ENCODE measurements at regions not wholly inside any gene's neighbourhood (a gene's known extent, or its start where the extent isn't known, plus 50 kb on each side); places are given as distances from the start of the nearest gene placed in this dataset.

DNA sequence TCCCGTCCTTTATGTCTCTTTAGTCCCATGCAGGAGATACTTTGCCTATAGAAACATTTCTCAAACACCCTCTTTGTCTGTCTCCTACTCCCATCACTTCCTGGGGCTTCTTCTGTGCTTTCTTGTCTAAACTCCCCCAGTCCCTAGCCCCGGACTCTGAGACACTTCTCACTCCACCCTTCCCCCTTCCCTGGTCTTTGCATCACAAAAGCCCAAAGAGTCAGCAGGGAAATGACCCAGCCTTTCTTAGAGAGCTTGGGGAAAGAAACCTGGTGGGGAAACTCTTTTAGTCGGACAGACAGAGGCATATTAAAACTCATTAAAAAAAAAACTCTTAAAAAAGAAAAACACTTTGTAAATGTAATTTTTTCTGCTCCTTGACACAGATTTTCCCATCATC is 211.2 kb downstream of the TJP1 start:
- no peak for DNase-seq (ENCODE audit: low read depth in 2 of 2)

DNA sequence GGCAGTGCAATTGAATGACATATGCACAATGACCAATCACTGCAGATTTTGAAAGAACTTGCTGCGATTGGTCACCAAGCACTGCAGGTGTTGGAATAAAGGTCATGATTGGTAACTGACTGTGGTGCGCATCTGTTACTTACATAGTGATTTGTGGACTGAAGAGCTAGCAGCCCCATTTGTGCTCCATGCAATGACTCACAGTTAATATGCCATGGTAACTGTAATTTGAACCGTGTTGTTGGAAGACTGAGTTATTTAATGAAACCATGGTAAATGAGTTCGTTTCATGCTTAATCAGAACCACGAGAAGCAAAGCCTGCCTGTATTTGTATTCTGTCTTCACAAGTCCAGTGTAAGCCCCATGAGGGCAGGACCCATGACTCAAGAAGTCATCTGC is 220.5 kb downstream of the TJP1 start:
- DNase-seq (ENCODE audit: low read depth in 2 of 2), result no peak

DNA sequence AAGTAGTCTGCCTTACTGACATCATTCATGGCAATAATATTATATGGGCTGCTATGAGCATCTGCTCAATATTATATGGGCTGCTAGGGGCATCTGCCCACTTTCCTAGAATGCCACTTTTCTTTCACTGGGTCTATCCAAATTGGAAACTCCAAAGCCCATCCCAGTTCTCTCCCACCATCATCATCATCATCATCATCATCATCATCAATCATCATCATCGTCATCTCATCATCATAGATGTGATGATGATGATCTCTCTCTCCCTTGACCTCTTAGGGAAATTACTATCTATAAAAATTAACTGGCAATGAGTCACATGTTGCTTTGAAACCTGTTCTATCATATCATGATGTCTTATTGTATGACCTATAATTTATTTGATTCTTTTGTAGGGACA is 222.0 kb downstream of the TJP1 start:
- no peak for DNase-seq (ENCODE audit: low read depth in 2 of 2)

DNA sequence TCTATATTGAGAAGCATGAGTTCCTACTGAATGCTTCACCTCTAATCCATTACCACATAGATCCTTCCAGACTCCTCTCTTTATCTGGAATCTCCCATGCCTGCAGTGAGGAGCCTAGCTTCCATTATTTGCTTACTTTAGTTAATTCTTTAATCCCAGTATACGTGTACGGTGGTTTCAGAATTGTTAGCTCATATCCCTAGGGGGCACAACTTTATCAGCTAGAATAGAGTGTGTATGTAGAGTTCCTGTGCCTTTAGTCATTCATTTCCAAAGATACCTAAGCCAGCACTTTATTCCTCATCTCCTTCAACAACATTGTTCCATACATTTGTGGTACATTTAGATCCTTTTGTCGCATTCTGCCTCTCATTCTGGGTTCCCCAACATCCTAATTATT is 226.0 kb downstream of the TJP1 start:
- no peak for DNase-seq (ENCODE audit: low read depth in 2 of 2)

DNA sequence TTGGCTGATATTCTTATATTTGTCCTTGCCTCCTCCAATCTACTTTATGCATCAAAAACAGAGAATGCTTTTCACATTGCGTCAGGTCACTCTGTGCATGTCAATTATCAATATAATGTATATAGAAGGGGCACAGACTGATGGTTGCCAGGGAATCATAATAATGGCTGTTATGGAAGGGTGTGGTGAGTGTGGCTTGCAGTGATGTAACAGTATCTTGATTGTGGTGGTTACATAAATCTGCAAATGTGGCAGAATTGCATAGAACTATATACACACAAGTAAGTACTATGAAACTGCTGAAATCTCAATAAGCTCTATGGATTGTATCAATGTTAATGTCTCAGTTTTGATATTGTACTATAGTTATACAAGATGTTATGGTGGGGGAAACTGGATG is 228.6 kb downstream of the TJP1 start:
- no peak for DNase-seq (ENCODE audit: low read depth in 2 of 2)

DNA sequence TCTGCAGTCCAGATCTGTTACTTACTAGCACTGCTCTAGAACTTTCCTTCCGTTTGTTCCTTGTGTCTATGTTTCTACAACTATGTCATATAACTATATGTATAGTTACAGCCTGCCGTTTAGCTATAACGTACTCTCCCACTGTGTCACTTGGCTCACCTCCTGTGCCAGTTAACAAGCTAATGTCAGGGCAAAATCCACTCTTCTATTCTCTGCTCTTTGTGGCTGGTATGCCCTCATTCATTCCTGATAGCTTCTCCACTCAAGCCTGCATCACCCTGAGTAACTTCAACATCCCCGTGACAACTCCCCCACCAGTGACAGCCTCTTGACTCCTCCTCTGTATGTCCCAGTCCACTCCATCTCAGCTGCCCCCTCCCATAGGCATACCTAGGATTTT is 229.2 kb downstream of the TJP1 start:
- DNase-seq (ENCODE audit: low read depth in 2 of 2), result no peak

DNA sequence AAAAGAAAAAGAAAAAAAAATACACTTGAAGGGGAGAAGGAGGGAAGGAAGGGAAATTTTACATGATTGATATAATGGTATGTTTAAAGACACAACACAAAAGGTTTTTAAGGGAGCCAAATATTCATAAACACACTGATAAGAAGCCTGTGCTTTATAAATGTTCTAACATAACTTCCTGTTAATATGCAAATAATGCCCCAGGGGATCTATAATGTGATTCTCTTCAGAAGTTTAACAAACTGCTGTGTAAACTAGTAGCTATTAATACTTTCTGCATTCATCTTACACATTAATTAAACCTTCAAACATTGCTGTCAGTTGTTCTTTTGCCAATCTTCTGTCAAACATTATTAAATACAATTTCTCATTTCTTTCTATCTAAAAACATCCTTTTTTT is 231.6 kb downstream of the TJP1 start:
- no peak for DNase-seq (ENCODE audit: low read depth in 2 of 2)

DNA sequence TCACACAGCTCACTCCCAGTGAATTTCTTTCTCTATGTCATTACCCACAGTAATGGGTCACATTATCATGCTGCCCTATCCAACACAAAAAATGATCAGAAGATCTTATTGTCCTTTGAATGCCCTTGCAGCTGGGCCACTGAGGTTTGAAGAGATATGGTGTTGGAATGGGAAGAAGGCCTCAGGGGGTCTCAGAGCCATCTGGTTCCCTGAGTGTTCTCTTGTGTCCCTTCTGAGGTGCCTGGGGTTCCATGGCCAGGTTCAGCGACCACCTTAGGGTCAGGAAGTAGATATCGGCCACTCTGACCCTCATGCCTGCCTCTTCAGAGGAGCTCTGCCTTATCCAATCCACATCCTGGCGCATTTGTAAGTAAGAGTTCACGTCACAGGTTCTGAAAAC is 232.3 kb downstream of the TJP1 start:
- no peak for DNase-seq (ENCODE audit: low read depth in 2 of 2)

DNA sequence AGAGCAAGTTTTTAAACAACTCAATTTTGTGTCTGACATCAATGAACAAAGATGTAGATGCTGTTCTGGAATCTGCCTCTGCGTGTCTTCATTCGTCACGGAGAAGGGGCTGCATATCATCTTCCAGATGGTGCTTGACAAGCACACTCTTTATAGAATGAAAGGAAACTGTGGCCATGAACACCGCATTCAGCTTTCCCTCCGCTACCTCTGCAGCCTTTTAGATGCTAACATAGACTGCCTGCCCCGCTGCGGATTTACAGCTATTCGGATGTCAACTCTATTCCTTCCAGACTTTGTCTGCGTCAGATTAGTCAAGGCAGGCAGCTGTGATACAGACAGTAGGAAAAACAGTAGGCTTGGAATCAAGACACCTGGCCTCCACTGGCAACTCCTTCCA is 232.9 kb downstream of the TJP1 start:
- no peak for DNase-seq (ENCODE audit: low read depth in 2 of 2)

DNA sequence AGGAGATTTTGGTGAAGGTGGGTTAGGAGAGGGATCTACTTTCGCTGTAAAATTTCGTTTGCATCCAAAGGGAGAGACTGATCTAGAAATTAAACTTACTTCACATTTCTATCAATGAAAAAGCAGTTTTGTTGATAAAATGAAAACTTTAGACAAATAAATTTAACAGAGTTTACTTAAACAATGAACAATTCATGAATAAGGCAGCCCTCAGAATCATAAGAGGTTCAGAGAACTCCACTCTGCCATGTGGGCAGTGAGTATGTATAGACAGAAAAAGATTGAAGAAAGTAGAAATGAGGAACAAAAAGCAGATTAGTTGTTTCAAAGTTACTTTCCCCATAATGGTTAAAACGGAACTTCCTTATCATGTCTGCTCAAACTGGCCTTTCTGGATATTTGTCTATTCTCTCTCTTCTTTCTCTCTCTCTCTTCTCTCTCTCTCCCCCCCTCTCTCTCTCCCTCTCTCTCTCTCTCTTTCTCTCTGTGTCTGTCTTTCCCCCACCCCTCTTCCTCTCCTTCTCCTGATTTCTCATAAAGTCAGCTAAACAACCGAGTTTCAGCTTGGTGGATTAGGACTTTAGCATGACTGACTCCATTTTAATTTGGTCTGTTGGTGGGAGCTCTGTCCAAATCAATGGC is 248.9 kb downstream of the TJP1 start:
- no peak for DNase-seq (ENCODE audit: low read depth in 2 of 2)

DNA sequence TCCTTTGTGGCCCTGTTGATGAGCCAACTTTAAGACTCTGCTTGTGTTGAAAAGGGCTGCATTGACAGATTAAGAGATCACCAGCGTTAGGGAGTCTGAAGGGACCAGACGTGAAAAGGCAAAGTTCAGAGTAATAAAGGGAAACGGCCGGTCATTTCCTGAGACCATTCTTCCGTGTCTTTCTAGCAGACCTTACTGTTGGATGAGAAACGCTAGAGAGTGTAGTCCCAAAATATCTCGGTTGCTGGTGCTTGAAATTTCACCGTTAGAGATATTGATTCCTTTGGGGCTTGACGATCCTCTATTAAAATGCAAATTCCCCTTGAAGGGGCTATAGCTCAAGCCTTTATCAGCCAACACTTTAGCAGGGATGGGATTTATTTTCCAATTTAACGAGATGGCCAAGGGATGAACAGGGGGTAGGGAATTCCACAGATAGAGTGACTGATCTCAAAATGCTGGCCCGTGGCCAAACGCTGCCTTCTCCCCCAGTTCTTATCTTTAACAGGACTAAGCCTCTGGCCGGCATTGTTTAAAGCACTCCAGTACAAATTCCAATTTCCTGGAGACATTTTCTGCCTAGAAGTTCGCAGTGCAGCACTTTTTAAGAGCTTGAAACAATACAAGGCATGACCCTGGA is 250.4 kb downstream of the TJP1 start:
- peak in 1 of 2 donors; percentile 27 for DNase-seq (ENCODE audit: low read depth in 2 of 2)

DNA sequence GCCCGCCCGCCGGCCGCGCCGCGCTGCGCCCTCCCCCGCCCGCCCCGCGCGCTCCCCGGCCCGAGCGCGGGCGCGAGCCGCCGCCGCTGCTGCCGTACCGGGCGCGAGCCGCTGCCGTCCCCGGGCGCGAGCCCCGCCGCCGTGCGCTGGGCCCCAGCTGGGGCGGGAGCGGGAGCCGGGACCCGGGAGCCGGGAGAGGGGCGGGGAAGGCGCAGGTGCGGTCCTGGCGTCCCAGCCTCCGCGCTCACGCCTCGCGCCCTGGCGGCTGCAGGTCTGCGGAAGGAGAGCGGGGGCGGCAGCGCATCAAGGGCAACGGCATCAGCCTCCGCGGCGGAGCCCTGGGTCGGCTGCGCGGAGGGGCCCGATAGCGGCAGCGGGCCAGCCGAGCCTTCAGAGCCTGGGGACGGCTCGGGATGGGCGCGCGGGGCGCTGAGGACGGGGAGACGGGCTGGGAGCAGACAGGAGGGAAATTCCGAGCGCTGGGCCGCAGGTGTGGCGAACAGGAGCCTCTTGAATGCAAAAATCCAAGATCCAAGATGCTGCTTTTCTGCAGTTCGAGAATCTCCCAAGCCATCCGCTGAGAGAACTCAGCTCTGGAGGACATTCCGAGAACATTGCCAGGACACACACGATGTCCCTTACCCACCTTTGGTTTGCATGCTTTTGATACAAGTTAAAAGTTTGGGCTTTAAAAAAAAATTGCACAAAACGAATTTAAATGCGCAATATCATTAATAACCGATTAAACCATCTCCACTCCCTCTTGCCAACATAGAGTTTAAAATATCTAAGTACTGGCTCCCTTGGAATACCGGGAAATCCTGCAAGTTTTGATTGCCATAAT is 251.1 kb downstream of the TJP1 start:
- DNase-seq (ENCODE audit: low read depth in 2 of 2), result peak in 1 of 2 donors; percentile 32

DNA sequence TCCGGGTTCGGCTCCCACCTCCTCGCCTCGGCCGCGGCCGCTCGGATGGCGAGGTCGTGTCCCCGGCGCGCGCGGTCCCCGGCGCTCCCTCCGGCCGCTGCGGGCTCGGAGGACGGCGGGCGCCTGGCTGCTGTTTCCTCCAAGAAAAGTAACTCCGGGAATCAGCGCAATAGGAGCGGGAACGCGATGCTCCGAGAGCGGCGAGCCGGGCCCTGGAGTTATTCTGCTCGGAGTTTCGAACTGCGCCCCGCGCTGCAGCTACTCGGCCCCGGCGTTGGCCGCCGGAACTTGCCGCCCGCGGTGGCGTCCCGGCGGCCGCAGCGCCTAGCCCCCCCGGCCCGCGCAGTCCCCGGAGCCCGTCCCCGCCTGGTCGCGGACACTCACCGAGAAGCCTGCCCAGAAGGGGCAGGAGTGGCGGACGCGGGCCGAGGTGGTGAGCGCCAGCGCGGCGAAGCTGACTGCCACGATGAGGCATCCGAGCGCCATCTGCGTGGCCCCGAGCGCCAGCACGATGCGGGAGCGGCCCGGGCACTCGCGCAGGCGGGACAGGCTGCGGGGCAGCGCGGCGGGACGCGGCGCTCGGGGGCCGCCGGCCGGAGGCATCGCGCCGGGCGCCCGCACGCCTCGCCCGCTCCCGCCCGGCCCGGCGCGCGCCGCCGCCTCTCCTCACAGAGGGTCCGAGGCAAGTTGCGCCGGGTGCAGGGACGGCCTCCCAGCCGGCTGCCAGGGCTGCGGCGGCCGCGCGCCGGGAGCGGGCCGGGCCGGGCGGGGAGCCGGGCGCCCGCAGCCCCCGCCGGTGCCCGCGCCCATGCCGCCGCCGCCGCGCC is 251.9 kb downstream of the TJP1 start:
- peak in 1 of 2 donors; percentile 20 for DNase-seq (ENCODE audit: low read depth in 2 of 2)

DNA sequence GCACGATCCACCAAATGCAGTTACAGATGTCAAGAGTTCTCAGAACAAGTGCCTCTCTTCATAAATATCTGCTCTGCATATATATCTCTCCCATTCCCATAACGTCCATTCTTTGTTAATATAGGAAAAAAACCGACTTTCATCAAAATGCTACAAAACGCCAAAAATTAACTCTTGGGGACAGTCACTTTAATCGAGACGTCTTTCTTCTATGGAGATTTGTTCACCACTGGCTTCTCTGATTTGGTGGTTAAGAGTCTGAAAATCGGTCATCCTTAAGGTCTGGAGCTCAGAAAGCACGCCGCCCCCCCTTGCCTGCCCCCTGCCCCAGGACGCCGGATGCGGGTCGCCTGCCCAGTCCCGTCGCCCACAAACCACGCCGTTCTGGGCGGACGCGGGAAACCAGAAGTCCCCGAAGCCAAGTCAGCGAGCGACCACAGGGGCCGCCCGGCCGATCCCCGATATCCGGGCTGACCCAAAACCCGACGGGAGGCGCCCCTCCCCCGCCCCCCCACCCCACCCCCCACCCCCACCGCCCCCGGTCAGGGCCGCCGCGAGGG is 252.7 kb downstream of the TJP1 start:
- no peak for DNase-seq (ENCODE audit: low read depth in 2 of 2)

DNA sequence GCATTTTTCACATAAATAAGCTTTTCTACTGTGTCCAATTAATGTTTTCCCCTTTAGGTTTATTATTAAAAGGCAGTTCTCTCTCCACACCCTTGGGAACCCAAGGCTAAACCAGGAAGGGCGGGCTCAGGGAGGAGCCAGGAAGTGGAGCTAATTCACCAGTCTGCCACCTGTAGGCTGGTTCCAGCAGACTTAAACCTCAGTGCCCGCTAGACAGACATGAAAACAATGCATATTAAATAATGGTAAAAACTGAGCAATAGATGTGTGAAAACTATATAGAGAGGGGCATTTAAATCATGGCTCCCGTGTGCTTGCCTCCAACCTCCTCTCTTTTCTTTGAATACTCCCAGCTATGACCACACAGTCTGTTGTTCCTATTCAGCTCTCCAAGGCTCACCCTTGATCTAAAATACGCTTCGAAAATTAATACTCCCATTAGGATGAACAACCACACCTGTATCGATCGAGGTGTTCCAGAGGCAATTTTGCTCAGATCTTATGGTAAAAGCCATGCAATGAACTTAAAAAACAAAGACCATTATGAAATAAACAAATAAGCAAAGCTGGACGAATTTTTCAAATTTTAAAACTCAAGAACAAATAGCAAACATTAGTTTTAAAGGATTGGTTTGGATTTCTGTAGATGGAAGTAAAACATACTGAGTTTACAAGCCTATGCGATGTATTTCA is 253.3 kb downstream of the TJP1 start:
- peak in 1 of 2 donors; percentile 8 for DNase-seq (ENCODE audit: low read depth in 2 of 2)

DNA sequence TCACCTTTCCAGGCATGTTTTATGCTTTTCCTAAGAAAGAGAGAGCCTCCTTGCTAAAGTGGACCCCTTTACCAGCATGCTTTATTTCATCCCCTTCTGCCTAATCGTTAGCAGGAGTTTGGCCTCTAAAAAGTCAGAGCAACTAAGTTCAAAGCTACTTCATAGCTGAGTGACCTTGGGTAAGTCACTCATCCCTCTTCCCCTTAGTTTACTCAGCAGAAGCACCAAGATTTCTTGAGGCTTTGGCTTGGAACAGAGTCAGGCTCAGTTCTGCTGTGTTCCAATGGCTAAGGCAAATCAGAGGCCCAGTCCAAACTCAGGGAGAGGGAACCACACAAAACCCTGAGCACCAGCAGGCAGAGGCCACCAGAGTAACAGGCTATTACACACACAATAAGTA is 254.9 kb downstream of the TJP1 start:
- no peak for DNase-seq (ENCODE audit: low read depth in 2 of 2)

DNA sequence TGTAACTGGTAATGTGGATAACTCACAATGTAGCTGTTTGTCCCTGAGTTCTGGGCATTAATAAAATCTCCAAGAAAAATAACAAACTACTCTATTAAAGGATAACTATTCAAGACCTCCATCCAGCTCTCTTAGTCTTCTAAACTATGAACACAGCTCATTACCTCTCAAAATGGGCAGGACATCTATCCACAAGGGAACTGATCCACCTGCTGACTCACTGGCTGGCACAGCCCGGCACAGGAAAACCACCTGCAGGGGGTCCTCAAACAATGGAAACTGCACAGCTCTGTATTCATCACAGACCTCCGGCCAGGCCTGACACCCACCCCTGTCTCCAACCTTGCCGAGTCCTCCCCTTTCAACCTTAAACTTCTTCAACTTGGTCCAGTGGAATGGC is 255.4 kb downstream of the TJP1 start:
- no peak for DNase-seq (ENCODE audit: low read depth in 2 of 2)

DNA sequence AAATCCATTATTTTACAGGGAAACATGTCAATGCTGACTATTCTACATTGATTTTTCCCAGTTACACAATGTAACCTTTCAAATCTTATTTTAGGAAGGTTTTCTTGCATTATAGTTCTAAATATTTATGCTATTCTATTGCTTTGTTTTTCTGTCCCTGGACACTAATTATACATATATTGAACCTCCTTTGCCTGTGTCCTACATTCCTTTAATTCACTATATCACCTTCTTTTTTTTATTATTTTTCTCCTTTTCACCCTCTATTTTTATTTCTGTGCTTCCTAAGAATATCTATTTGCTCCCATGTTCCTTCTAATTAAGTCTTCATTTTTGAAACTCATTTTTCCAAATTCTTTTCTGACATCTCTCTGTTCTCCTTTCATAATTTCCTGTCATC is 259.2 kb downstream of the TJP1 start:
- DNase-seq (ENCODE audit: low read depth in 2 of 2), result no peak

DNA sequence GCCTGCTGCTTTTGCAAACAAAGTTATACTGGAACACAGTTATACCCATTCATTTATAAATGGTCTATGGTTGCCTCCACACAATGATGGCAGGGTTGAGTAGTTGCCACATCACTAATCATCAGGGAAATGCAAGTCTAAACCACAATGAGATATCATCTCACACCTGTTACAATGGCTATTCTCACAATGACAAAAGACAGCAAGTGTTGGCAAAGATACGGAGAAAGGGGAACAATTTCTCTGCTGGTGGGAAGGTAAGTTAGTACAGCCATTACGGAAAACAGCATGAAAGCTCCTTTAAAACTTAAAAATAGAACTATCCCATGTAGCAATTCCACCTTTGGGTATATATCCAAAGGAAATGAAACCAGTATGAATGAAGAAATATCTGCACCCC is 261.4 kb downstream of the TJP1 start:
- DNase-seq (ENCODE audit: low read depth in 2 of 2), result no peak

DNA sequence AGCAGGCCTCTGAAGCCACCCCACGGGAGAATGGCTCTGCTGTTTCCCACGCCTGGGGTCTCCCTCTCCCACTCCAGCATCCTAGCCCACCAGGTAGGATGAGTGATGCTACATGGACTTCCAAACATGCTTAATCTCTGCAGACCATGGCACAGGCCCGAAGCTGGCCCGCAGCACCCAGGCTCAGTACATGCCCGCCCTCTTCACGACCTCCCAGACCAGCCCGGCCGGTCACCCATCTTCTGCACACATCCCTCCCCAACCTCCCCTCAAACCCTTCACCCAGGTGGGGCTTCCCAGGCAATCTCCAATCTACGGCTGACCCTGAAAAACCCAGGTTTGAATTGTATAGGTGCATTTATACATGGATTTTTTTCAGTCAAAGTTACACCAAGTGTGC is 264.0 kb downstream of the TJP1 start:
- DNase-seq (ENCODE audit: low read depth in 2 of 2), result no peak

DNA sequence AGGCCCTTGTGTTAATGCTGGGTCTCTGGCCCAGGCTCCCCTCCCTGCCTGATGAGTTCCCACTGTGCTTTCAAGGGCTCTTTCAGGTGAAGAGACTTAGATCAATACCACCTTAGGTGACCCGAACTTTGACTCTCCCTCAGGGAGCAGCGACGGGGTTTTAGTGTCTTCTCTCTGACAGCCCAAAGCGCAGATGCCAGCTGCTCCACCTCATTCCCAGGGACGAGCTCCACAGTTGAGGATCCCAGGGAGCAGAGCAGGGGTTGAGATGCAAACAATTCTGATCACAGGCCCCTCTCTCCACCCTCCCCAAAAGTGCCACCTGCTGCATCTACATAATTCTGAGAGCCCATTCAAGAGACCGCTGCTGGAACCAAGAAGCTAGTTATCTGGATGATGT is 265.1 kb downstream of the TJP1 start:
- no peak for DNase-seq (ENCODE audit: low read depth in 2 of 2)

Data from dermis microvascular lymphatic vessel endothelial cell (primary cell).